ENCODE measurements at regions not wholly inside any gene's neighbourhood (a gene's known extent, or its start where the extent isn't known, plus 50 kb on each side); places are given as distances from the start of the nearest gene placed in this dataset.
"Not testable (repeated sequence)": the region's sequence is repeated elsewhere in the genome, so short reads cannot be mapped to it uniquely, and the experiment has no call there.

- Histone ChIP-seq H3K27me3 (no peaks in the 10 kb centered on the region), H3K4me1 (no peaks in the 10 kb centered on the region), H3K36me3 (no peaks in the 10 kb centered on the region), H3K4me3 (no peak overlapping the region), H3K27ac (no peak overlapping the region), H3K9me3 (no peaks in the 10 kb centered on the region)
- WGBS, 2 donors (ENCODE audit: low coverage in 1 of 2) = 82% methylated on average over 3 of the region's 3 CpGs; no CpG with 5 or more reads in 1 of the 2 donors
- ATAC-seq = no peak
- no peak for TF ChIP-seq POLR2AphosphoS5 (IDR thresholded peaks at IDR 0.05)
- TF ChIP-seq CTCF (IDR thresholded peaks at IDR 0.05) = no peak
- no peak for TF ChIP-seq POLR2A (IDR thresholded peaks at IDR 0.05)
- TF ChIP-seq EP300 (IDR thresholded peaks at IDR 0.05) = no peak
Measured at GRCh38 chr5:101720033-101720432, 576.1 kb downstream of the SLCO4C1 start.

GRCh38 chr5:101717721-101718120 lies 578.4 kb downstream of the SLCO4C1 start:
- no peaks in the 10 kb centered on the region for H3K4me1 ChIP-seq
- ATAC-seq = no peak
- 91 to 95% methylated on average over 1 of the region's 1 CpG for WGBS, 2 donors (ENCODE audit: low coverage in 1 of 2)
- no peaks in the 10 kb centered on the region for H3K9me3 ChIP-seq
- no peak for TF ChIP-seq EP300 (IDR thresholded peaks at IDR 0.05)
- TF ChIP-seq CTCF (IDR thresholded peaks at IDR 0.05) = no peak
- TF ChIP-seq POLR2AphosphoS5 (IDR thresholded peaks at IDR 0.05) = no peak
- no peak for TF ChIP-seq POLR2A (IDR thresholded peaks at IDR 0.05)
- no peak overlapping the region for H3K27ac ChIP-seq
- no peaks in the 10 kb centered on the region for H3K27me3 ChIP-seq
- H3K36me3 ChIP-seq = no peaks in the 10 kb centered on the region
- no peak overlapping the region for H3K4me3 ChIP-seq

- 82 to 83% methylated on average over 1 of the region's 1 CpG for WGBS, 2 donors (ENCODE audit: low coverage in 1 of 2)
Measured at GRCh38 chr5:101716941-101717340, 579.1 kb downstream of the SLCO4C1 start.

GRCh38 chr5:101715790-101716189 lies 580.3 kb downstream of the SLCO4C1 start:
- not testable (repeated sequence) for H3K27me3 ChIP-seq, H3K9me3 ChIP-seq, H3K36me3 ChIP-seq, H3K4me3 ChIP-seq, ATAC-seq, H3K4me1 ChIP-seq, H3K27ac ChIP-seq
- WGBS, 2 donors (ENCODE audit: low coverage in 1 of 2) = 60% methylated on average over 1 of the region's 5 CpGs; no CpG with 5 or more reads in 1 of the 2 donors

More at GRCh38 chr5:101716941-101717340, 579.1 kb downstream of the SLCO4C1 start:
- H3K27ac ChIP-seq = no peak overlapping the region
- no peaks in the 10 kb centered on the region for H3K9me3 ChIP-seq
- TF ChIP-seq EP300 (IDR thresholded peaks at IDR 0.05) (no peak), CTCF (IDR thresholded peaks at IDR 0.05) (no peak), POLR2A (IDR thresholded peaks at IDR 0.05) (no peak), POLR2AphosphoS5 (IDR thresholded peaks at IDR 0.05) (no peak)
- no peaks in the 10 kb centered on the region for H3K36me3 ChIP-seq
- no peaks in the 10 kb centered on the region for H3K4me1 ChIP-seq
- H3K27me3 ChIP-seq = no peaks in the 10 kb centered on the region
- no peak for ATAC-seq
- H3K4me3 ChIP-seq = no peak overlapping the region

GRCh38 chr5:101689306-101689705 lies 606.8 kb downstream of the SLCO4C1 start:
- no peak overlapping the region for H3K27ac ChIP-seq
- H3K4me3 ChIP-seq = no peak overlapping the region
- no peaks in the 10 kb centered on the region for H3K36me3 ChIP-seq
- H3K27me3 ChIP-seq = no peaks in the 10 kb centered on the region
- TF ChIP-seq POLR2A (IDR thresholded peaks at IDR 0.05) = no peak
- no peak for TF ChIP-seq POLR2AphosphoS5 (IDR thresholded peaks at IDR 0.05)
- no peak for TF ChIP-seq EP300 (IDR thresholded peaks at IDR 0.05)
- no peak for TF ChIP-seq CTCF (IDR thresholded peaks at IDR 0.05)
- no peaks in the 10 kb centered on the region for H3K9me3 ChIP-seq
- ATAC-seq = no peak
- no peaks in the 10 kb centered on the region for H3K4me1 ChIP-seq

- H3K36me3 ChIP-seq = no peaks in the 10 kb centered on the region
- H3K4me3 ChIP-seq = no peak overlapping the region
- no peak overlapping the region for H3K27ac ChIP-seq
- no peaks in the 10 kb centered on the region for H3K9me3 ChIP-seq
- no peaks in the 10 kb centered on the region for H3K4me1 ChIP-seq
- H3K27me3 ChIP-seq = no peaks in the 10 kb centered on the region
- no peak for ATAC-seq
- TF ChIP-seq POLR2A (IDR thresholded peaks at IDR 0.05) (no peak), CTCF (IDR thresholded peaks at IDR 0.05) (no peak), EP300 (IDR thresholded peaks at IDR 0.05) (no peak), POLR2AphosphoS5 (IDR thresholded peaks at IDR 0.05) (no peak)
Measured at GRCh38 chr5:101688156-101688555, 607.9 kb downstream of the SLCO4C1 start.
